ENCODE measurements at regions not wholly inside any gene's neighbourhood (a gene's known extent, or its start where the extent isn't known, plus 50 kb on each side); places are given as distances from the start of the nearest gene placed in this dataset.

- TF ChIP-seq CTCF (IDR thresholded peaks at IDR 0.05) = no peak
- no peak for TF ChIP-seq POLR2A (IDR thresholded peaks at IDR 0.05)
Measured at GRCh38 chr9:109555215-109555614, 57.1 kb upstream of the PTPN3 start.
